CD4-positive, alpha-beta T cell (primary cell): ENCODE measurements at regions not wholly inside any gene's neighbourhood (a gene's known extent, or its start where the extent isn't known, plus 50 kb on each side); places are given as distances from the start of the nearest gene placed in this dataset.

Experiments used
- ATAC-seq: fragments of 200-7000 bp; cut with Tn5 transposase; one replicate; pipeline ENCODE4 v1.10.0; 2022; ENCODE audit warnings: mild to moderate bottlenecking; ENCODE audit not compliant: poor library complexity
- CTCF ChIA-PET: fragments of 350-600 bp; sonication (Branson Sonifier 250); formaldehyde crosslinking; loops from one replicate; lab custom pipeline; 2021; ENCODE audit warnings: antibody characterized with exemption, inconsistent platforms; lab: Charles Lee
- POLR2A ChIA-PET: fragments of 350-600 bp; sonication (Branson Sonifier 250); formaldehyde crosslinking; loops from one replicate; lab custom pipeline; 2021; ENCODE audit warnings: antibody characterized with exemption, inconsistent platforms; lab: Charles Lee
- DNase-seq, 14 experiments: peaks; one replicate each; pipeline ENCODE4 v3.0.0-alpha.2; 2013 to 2020; ENCODE audit warnings: mixed read lengths in 2 of 14
- H3K27ac ChIP-seq, 2 donors: one replicate each; pipeline versions ENCODE4 v1.5.1 to v1.7.0; 2013; ENCODE audit warnings: low read length in 2 of 2, low read depth in 1 of 2, mild to moderate bottlenecking in 1 of 2
- H3K27me3 ChIP-seq, 2 experiments: 1 replicate in 1 of 2; 2 replicates in 1 of 2; pipeline versions ENCODE4 v1.6.1 to v1.7.0; 2013; ENCODE audit warnings: low read length in 2 of 2, control low read depth in 1 of 2, mild to moderate bottlenecking in 1 of 2, moderate library complexity in 1 of 2; ENCODE audit not compliant: insufficient read depth in 2 of 2, control insufficient read depth in 1 of 2
- H3K36me3 ChIP-seq: one replicate; pipeline ENCODE4 v1.6.1; 2013; ENCODE audit warnings: low read length, control low read depth; ENCODE audit not compliant: insufficient read depth
- H3K4me1 ChIP-seq: one replicate; pipeline ENCODE4 v1.6.1; 2013; ENCODE audit warnings: low read length, control low read depth; ENCODE audit not compliant: insufficient read depth
- H3K4me3 ChIP-seq: one replicate; pipeline ENCODE4 v1.5.1; 2013; ENCODE audit warnings: mild to moderate bottlenecking, low read length, moderate library complexity
- H3K9me3 ChIP-seq, 2 experiments: 1 replicate in 1 of 2; 2 replicates in 1 of 2; pipeline versions ENCODE4 v1.6.1 to v1.7.0; 2013; ENCODE audit warnings: low read length in 2 of 2, mild to moderate bottlenecking in 2 of 2, control low read depth in 1 of 2, moderate library complexity in 1 of 2; ENCODE audit not compliant: control insufficient read depth in 1 of 2, insufficient read depth in 1 of 2
- H3K27ac Mint-ChIP-seq: one replicate; pipeline ENCODE4 v1.8.0; 2020; ENCODE audit warnings: mixed read lengths
- H3K27me3 Mint-ChIP-seq: one replicate; pipeline ENCODE4 v1.8.0; 2021; ENCODE audit warnings: mixed read lengths
- H3K36me3 Mint-ChIP-seq: one replicate; pipeline ENCODE4 v1.8.0; 2021; ENCODE audit warnings: low read depth, mixed read lengths
- H3K4me1 Mint-ChIP-seq: one replicate; pipeline ENCODE4 v1.8.0; 2021; ENCODE audit warnings: low read depth, mixed read lengths
- H3K4me3 Mint-ChIP-seq: one replicate; pipeline ENCODE4 v1.8.0; 2020; ENCODE audit warnings: mild to moderate bottlenecking, mixed read lengths
- H3K9me3 Mint-ChIP-seq: one replicate; pipeline ENCODE4 v1.8.0; 2020; ENCODE audit warnings: mixed read lengths
- CTCF ChIP-seq: fragments of 200-600 bp; IDR thresholded peaks from one replicate; pipeline ENCODE4 v1.8.0; 2022; ENCODE audit warnings: antibody characterized with exemption, mild to moderate bottlenecking
- intact Hi-C, 2 experiments: fragments of 100-400 bp; cut with DNase I in 1 of 2; cut with micrococcal nuclease in 1 of 2; formaldehyde crosslinking; loops; one replicate each; pipeline versions ENCODE4 v1.15.1 to v1.9.0; 2023 to 2025; cut with DNase I, micrococcal nuclease

- Mint-ChIP-seq H3K27ac (no peak overlapping the region), H3K4me3 (no peak overlapping the region), H3K36me3 (no peaks in the 10 kb centered on the region), H3K9me3 (peaks cover 4% of the 10 kb centered on the region), H3K27me3 (no peaks in the 10 kb centered on the region), H3K4me1 (no peaks in the 10 kb centered on the region)
- no peak for TF ChIP-seq CTCF
- Histone ChIP-seq H3K9me3 (no peaks in the 10 kb centered on the region), H3K27ac (no peak overlapping the region), H3K4me3 (no peak overlapping the region), H3K36me3 (no peaks in the 10 kb centered on the region), H3K4me1 (no peaks in the 10 kb centered on the region), H3K27me3 (no peaks in the 10 kb centered on the region)
- DNase-seq (no peak), ATAC-seq (no peak)
- ChIA-PET POLR2A (no interaction called here), CTCF (no interaction called here)
- intact Hi-C loops = no loop called here
Observed at GRCh38 chr4:170651786-170652185, 562.0 kb upstream of the AADAT start.

GRCh38 chr4:170627418-170627817 is 537.7 kb upstream of the AADAT start:
- no peaks in the 10 kb centered on the region for H3K4me1 ChIP-seq
- H3K9me3 Mint-ChIP-seq = peaks cover 9% of the 10 kb centered on the region
- POLR2A ChIA-PET = no interaction called here
- intact Hi-C loops = no loop called here
- no peaks in the 10 kb centered on the region for H3K27me3 ChIP-seq
- ATAC-seq (no peak), DNase-seq (no peak)
- no peak overlapping the region for H3K4me3 Mint-ChIP-seq
- no peak for TF ChIP-seq CTCF
- no peaks in the 10 kb centered on the region for H3K36me3 Mint-ChIP-seq
- H3K4me3 ChIP-seq = no peak overlapping the region
- H3K36me3 ChIP-seq = no peaks in the 10 kb centered on the region
- H3K4me1 Mint-ChIP-seq = no peaks in the 10 kb centered on the region
- CTCF ChIA-PET = no interaction called here
- H3K27ac Mint-ChIP-seq = no peak overlapping the region
- no peaks in the 10 kb centered on the region for H3K27me3 Mint-ChIP-seq
- H3K27ac ChIP-seq = no peak overlapping the region
- H3K9me3 ChIP-seq = peaks cover 0 to 5% of the 10 kb centered on the region in 2 experiments

DNA sequence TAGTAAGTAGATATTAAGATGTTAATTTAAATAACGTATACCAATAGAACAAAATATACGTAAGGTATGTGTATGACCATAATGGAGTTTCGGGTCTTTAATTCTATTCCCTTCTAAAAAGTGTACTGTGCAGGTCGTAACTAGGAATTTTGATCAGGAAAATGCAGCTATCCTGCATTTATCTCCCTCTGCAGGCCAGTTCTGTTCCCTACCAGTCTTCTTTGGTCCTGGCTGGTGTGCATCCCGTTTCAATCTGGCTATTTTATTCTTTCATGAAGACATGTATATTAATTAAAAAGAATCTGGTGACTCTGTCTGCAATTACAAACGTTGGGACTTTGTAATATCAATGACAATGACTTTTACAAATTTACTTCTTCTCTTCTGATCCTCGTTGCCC is 534.1 kb upstream of the AADAT start:
- Histone ChIP-seq H3K4me1 (no peaks in the 10 kb centered on the region), H3K4me3 (no peak overlapping the region), H3K27me3 (no peaks in the 10 kb centered on the region), H3K27ac (no peak overlapping the region), H3K9me3 (no peaks in the 10 kb centered on the region), H3K36me3 (no peaks in the 10 kb centered on the region)
- DNase-seq (no peak), ATAC-seq (no peak)
- Mint-ChIP-seq H3K27me3 (no peaks in the 10 kb centered on the region), H3K9me3 (peaks cover under 1% of the 10 kb centered on the region), H3K4me1 (no peaks in the 10 kb centered on the region), H3K27ac (no peak overlapping the region), H3K4me3 (no peak overlapping the region), H3K36me3 (no peaks in the 10 kb centered on the region)
- ChIA-PET CTCF (no interaction called here), POLR2A (no interaction called here)
- intact Hi-C loops = no loop called here
- TF ChIP-seq CTCF = no peak
